Neural cell (in vitro differentiated cells): ENCODE measurements at regions not wholly inside any gene's neighbourhood (a gene's known extent, or its start where the extent isn't known, plus 50 kb on each side); places are given as distances from the start of the nearest gene placed in this dataset.

Experiments used
- CTCF ChIP-seq: fragments of 450-650 bp; IDR thresholded peaks from 2 replicates; pipeline ENCODE4 v1.5.1; 2014; ENCODE audit warnings: antibody characterized with exemption, mild to moderate bottlenecking, moderate library complexity; ENCODE audit not compliant: poor library complexity, severe bottlenecking
- MXI1 ChIP-seq: fragments of 450-650 bp; conservative IDR thresholded peaks from 2 replicates; pipeline ENCODE4 v1.6.1; 2014; ENCODE audit warnings: antibody characterized with exemption, mild to moderate bottlenecking; ENCODE audit not compliant: poor library complexity, severe bottlenecking
- TAF1 ChIP-seq: IDR thresholded peaks from 2 replicates; pipeline ENCODE4 v1.6.1; 2012; ENCODE audit warnings: low read depth

GRCh38 chr7:109476409-109476808 is 906.7 kb downstream of the DNAJB9 start:
- no peak for TF ChIP-seq CTCF
- no peak for TF ChIP-seq MXI1
- no peak for TF ChIP-seq TAF1
